ENCODE measurements at regions not wholly inside any gene's neighbourhood (a gene's known extent, or its start where the extent isn't known, plus 50 kb on each side); places are given as distances from the start of the nearest gene placed in this dataset.
"Not testable (repeated sequence)": the region's sequence is repeated elsewhere in the genome, so short reads cannot be mapped to it uniquely, and the experiment has no call there.

DNA sequence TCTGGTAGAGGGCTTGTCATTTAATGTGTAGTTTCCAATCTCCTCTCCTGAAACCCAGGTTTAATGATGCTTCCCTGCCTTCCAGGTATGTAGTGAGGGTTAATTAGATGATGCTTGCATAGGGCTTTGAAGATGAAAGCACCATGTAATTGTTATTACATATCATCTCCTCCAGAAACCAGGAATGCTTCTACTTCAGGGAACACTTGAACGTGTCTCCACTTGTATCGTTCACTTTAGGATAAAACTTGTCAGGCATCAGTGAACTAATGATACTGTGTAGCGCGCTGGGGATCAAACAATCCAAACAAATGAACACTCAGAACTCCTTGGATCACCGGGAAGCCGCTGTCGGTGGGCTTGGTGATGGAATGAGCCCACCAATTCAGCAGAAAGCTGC, 260.9 kb upstream of the FZD8 start:
- DNase-seq (ENCODE audit: low spot score) = no peak

DNA sequence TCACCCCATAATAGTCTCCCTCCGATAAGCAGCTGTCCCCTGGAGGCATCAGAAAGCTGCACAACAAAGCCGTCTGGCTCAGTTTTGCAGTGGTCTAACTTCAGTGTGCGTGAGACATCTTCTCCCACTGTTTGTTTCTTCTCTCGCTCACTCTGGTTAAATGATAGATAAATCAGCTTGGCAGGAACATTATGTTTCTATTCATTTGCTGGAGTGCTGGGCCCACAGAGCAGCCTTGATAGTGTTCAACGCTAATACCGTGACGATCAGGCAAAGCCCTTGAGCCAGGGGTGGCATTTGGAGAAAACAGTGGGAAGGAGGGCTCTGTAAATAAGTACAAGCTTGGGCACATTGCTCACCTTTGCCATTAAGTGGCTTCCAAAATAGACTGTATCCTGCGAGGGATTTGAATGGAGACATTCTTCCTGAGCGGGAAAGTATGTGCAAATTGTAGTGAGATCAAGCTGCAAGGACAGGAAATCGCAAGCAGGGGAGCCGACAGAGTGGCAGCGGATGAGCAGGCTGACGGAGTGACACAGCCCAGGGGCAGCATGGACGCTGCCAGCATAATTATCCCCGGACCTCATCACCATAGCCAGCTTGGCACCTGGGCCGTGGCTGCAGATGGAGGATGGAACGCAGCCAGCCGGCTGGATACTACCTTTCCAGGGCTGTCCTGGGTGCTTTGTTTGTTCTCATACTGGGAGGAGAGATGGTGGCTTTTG, 256.8 kb upstream of the FZD8 start:
- no peak for DNase-seq (ENCODE audit: low spot score)

DNA sequence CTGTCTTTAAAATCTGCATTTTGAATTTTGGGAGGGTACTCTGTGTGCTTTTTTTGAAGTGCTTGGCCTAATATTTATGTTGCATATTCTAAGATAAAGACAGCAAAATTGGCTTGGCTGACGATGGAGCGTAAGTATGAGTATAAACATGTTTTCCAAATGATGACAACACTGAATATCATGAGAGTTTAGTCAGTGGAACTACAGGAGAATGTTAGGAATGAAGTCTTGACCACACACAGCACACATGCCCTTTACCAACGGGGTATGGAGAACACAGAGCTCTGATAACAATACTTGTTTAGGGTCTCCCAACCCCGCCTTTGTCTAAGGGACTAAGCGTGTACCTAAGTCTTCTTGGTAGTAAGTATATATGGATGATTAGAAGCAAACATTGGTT, 253.9 kb upstream of the FZD8 start:
- no peak for DNase-seq (ENCODE audit: low spot score)

DNA sequence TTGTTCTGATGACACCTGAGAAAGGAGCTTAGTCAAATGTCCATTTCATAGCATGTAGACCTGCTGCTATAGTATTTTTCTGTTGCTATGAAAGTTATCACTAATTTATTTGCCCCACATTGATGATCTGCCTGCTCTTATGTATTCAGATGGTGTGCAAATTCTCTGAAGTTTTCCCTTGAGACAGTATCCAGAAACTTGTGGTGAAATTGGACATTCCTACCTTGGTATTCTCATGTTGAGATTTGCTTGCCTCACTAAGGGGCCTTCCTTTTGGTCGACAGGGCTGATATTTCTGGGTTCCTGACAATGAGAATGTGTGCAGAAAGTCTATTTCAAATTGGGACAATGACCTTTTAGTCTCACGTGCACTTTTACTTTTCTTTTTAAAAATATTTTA, 253.2 kb upstream of the FZD8 start:
- DNase-seq (ENCODE audit: low spot score) = no peak

GRCh38 chr10:35892526-35892925, 250.4 kb upstream of the FZD8 start:
- DNase-seq (ENCODE audit: low spot score) = no peak

DNA sequence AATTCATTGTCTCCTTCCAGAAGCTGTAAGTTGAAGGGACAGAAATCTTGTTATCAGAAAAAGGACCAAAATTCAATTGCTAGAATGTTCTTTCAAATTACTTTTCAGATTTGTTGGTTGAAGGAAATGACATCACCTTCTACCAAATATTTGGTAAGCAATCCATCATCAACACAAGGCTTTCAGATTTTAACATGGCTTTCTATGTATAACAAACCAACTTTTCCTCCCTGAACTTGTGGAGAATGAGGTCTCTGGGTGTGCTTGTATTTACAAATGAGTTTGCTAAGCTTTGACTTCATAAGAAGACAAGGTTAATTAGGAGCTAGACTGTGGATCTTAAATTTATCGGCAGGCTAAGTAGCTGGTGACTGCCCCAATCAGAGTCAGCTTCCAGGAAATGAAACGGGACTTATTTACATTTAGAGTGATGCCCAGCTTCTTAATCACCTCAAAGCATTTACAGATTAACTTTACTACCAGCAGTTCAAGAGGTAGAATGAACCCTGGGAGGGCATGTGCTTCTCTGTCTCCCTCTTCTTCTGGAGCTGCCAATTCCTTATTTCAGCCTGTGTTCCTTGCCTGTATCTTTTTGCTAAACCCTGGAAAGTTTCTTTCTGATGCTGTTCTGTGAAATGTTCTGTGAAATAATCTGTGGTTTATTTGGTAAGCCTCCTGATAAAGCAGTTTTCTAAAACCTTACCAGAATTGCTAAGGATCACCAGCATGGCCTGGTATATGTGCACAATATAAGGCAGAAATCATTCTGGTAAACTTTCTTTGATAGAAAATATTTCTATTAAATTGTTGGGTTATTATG, 248.8 kb upstream of the FZD8 start:
- DNase-seq (ENCODE audit: low spot score) = no peak

DNA sequence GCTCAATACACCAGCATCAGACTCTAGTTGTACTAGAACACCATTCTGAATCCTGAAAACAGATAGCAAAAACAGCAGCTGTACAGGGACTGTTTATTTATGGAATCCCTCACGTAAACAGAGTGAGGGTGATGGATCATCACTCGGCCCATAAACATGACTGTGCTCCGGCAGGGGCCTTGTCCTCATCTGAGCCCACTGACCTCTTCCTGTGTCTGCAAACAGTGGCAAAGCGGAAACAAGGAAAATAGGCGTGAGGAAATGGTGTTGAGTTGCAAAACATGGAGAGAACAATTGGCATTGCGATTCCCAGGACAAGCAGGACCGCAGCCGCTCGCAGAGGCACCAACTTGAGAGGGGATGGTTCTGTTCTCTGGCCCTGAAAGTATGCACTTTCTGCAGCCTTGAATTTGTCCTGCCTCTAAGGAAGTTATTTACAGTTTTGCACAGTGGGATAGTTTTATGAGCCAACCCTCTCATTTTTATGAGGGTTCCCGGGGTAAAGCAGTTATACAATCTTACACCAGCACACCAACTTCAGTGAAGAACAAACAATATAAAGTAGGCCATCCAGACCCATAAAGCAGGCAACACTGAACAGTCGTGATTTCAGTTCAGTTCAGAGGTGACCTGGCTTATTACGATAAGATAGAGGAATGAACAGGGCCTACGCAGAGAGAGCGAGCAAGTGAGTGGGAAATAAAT, 248.0 kb upstream of the FZD8 start:
- DNase-seq (ENCODE audit: low spot score) = no peak

DNA sequence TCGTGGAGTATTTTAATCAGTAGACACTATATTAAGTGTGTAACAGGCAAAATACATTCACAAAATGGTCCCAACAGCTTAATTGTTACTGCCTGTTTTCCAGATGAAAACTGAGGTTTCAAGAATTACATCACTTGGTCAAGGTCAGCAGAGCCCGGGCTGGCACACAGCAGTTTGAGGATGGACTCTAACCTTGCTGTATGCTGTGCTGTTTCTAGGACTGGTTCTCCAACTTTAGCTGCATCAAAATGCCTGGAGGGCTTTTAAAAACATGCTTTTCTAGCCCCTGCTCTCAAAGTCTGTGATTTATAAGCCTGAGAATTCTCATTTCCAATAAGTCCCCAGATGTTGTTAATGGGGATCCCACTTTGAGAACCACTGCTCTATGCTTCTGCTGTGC, 247.1 kb upstream of the FZD8 start:
- no peak for DNase-seq (ENCODE audit: low spot score)

- no peak for DNase-seq (ENCODE audit: low spot score)
Observed at GRCh38 chr10:35888400-35888799, 246.3 kb upstream of the FZD8 start.

GRCh38 chr10:35887685-35888084, 245.6 kb upstream of the FZD8 start:
- no peak for DNase-seq (ENCODE audit: low spot score)

DNA sequence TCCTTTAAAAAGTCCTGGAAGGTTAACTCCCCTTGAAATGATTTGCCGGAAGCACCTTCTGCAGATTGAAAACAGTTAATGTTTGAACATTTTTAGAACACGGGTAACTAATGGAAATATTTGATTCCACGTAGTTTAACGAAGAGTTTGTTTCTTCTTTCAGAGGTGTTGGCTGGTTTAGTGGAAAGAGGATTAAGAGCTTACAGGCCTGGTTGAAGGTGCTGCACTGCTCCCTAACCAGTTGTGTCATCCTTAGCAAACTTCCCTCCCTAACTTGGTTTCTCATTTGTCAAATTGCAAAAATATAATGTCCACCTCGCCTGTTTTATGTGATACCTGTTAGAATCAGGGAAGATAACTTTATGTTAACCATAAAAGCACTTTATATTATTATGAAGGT, 243.0 kb upstream of the FZD8 start:
- no peak for DNase-seq (ENCODE audit: low spot score)

DNA sequence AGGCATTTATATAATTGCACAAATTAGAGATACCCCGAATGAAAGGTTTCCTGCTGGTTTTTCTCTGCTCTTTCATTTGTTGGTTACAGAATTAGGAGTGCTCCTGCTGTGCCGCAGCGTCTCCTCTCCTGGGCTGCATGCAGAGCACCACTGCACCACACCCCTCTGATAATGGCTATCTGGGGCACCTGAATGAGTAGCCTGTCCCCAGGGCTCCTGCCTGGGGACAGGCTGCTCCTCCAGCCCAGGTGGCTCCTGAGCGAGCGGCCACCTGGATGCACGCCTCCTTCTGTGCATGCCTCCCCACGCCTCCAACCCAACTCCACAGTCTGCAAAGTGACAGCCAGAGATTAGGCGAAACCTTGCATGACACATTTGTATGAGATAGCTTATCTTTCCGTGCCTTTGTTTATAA, 242.6 kb upstream of the FZD8 start:
- DNase-seq (ENCODE audit: low spot score) = no peak

DNA sequence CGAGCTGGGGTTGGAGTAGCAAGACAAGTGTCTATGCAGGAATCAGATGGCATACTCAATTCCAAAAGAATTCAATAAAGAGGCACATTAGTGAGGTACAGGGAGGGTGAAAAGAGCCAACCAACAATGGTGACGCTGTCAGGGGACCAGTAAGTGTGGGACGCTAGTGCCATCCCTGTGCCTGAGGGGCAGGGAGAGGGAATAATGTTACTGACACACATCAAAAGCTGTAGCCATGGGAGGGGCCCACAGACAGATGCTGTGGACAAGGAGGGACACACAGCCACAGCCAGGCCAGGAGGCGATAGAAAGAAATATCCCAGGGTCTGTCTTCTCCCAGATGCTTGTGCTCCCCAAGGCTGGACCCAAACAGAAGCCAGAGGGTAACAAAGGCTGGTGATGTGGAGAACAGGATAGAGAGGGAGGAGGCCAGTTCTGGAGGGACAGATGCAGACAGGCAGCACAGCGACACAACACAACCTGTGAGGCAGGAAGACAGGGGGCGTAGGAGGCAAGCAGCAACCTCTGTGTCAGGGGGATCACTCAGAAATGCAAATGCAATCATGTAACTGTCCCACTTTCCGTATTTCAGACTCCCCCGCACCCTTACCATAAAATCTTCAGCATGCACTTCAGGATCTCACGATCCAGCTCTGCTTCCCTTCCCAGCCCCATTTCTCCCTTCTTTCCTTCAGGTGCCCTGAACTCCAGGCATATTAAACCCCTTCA, 240.5 kb upstream of the FZD8 start:
- DNase-seq (ENCODE audit: low spot score) = no peak

DNA sequence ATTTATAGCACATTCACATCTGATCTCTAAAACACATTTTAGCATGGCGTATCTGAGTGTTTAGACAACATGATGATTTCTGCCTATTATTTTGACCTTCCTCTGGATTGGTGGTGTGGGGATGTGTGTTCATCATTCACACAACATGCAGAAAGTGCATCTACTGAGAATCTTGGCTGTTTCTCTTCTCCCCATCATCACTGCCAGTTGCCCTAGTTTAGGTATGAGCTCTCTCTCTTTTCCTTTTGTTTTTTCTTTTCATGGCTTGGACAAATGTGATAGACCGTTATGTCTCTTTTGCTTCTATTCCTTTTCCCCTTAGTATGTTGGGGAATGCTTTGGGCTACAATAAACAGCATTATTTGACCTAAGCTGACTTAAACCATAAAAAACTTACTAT, 239.2 kb upstream of the FZD8 start:
- no peak for DNase-seq (ENCODE audit: low spot score)

DNA sequence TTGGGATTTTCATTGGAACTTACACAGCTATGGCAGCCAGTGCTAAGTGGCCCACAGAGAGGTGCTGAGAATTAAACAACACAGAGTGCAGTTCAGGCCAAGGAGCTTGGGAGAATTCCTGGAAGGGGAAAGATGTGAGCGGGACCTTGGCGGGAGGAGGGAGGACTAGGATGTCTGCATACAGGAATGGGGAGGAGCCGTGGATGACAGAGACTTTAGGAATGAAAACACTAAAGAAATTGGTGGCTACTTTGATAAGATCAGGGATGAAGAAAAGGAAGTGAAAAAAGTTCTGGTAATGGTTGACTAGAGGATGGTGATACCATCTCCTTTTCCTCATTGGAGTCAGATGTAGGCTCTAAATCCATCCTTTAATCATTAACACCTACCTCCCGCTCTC, 234.2 kb upstream of the FZD8 start:
- DNase-seq (ENCODE audit: low spot score) = peak; percentile 24

DNA sequence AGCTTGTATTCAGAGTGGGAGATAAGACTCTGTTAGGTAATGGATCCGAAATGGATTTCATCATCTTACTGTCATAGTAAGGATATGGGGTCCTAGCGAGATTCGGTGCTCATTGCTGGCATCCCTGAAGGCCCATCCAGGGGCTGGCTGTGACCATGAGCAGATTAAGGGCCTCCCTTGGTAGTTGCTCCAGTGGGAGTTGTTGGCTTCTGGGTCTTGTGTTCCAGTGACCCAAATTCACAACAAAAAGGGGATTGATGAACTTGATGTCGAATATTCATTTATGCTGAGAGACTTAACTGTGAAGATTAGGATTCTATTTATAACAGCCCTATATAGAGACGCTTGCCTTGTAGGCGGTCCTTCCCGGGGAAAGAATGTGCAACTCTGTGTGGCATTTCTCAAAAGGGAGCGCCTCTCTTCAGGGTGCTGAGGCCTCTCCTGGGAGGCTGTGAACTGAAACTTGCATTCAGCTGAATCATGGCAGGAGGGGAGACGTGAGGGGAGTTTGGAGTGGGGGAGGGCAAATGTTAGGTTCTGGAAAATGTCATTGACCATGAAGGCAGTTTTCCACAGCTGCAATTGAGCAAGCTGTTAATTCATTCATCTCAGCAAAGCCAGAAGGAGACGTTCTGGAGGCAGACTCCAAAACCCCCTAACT, 233.1 kb upstream of the FZD8 start:
- DNase-seq (ENCODE audit: low spot score) = no peak

DNA sequence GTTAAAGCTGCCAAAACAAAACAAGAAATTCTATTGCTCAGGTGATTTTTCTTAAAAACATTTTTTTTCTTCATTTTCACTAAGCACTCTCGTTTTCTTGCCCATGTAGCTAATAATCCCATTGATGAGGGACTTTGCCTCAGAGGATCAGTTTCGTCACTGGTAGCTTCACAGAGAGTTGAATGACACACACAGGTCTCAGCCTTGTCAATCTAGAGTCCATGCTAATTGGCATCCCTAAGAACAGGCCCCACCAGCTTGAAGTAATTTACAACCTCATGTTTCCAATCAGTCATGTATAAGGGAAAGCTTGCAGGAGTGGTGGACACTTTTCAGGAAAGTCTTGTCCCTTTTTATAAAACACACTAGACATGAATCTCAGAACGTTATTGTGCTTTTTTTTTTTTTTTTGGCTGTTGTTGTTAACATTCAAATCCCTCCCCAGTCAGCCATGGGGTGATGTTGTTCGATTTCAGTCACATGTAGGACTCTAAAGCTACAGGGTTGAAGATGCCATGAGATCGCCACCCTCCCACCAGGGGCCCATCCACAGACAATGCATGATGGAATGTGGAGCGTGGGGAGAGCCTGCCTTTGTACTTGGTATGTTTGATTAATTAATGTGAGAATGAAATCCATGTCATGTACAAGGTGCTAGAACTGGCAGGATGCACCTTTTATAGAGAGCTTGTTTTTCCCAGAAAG, 232.4 kb upstream of the FZD8 start:
- DNase-seq (ENCODE audit: low spot score) = no peak

DNA sequence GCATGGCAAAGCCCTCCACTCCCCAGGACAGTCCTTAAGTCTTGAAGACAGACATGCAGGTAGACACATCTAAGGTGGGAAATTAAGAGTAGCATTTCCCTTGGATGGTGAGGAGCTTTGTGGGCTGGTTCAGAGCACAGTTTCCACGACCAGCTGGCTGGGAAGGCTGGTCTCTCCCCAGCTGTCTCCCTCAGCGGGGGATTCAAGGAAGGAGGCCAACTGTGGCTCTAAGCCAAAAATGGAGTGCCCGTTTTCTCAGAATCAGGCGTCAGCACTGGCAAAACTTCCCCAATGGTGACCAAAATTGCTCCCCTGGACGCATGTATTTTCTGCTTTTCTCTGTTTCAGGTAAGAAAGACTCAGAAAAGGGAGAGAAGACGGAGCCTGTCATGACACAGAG, 230.6 kb upstream of the FZD8 start:
- no peak for DNase-seq (ENCODE audit: low spot score)

DNA sequence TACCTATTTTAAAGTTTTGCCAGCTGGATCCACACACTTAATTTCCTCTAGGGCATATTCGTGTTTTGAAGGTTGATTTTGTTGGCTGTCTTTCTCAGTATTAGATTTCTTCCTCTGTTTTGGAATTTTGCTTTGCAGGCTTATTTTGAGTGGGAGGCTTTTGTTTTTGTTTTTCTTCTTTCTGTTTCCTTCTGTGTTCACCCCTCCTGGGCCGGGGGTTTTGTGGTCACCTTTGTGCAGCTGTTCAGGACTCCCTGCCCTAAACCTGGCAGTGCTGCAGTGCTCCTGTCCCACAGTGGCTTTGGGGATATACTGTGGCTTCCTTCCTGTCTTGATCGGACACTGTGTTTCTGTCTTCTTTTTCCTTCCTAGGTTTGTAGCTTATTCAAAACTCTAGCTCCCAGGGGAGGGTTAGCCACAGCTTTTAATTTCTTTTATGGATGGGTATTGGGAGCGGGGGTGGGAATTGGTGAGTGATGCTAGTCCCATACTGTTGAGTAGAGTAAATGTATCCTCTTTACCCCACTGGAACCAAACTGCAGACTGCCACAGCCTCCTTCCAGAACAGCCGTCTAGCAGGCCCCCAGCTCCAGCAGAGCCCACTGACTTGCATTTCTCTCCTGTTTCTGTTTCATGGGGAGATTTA, 228.7 kb upstream of the FZD8 start:
- no peak for DNase-seq (ENCODE audit: low spot score)

GRCh38 chr10:35858676-35859283, 216.7 kb upstream of the FZD8 start:
- DNase-seq (ENCODE audit: low spot score) = not testable (repeated sequence)
